NOMO-1 treated with dmso at 0.1 percent for 144 hours (cell line): ENCODE measurements at regions not wholly inside any gene's neighbourhood (a gene's known extent, or its start where the extent isn't known, plus 50 kb on each side); places are given as distances from the start of the nearest gene placed in this dataset.

Experiments used
- DNase-seq: peaks from one replicate; lab custom pipeline; 2025; ENCODE audit not compliant: unreplicated experiment; lab: John Stamatoyannopoulos, UW

DNA sequence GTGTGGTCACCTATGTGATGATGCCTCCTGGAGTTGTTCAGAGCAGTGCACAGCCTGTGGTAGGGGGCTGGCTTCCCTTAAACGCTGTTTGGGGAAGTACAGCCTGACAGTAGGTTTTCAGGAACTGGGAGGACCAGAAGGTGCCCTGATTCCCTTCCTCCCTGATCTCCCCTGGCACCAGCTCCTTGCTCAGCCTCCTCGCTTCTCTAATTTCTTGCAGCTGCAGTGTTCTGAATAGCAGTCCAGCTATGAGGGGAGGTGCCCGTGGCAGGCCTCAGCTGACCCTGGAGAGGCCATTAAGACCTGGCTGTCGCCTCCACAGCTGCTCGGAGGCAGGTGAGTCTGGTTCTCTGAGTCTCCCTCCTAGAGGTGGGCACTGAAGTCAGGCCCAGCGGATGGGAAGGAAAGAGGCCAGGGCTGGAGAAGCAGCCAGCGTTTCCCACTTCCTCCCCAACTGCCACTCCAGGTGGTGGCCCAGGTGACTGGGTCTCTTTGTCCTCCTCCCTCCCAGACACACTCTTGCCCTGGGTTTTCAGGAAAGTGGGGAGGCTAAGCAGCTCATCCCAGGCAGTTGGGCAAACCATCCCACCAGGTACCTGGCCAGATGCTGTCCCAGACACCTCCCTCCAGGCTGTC is 52.0 kb upstream of the RPL11 start:
- no peak for DNase-seq

DNA sequence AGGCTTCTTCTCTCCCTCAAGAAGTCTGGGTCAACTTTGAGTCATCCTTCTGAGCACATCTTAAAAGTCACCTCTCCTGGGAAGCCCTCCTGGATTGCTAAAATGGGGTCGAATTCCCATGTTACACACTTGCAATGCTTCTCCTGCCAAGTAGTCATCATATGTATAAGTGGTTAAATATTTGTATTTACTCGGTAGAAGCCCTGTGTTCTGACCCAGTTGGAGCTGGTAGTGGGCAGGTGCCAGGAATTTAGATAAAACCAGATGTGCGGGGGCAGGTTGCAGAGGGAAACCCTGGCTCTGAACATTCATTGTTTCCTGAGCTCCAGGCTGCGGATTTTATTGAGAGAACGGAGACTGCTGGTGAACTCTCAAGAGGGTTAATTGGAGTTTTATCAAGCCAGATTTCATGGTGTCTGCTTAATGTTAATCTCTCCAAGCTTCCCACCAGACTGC is 52.8 kb upstream of the RPL11 start:
- no peak for DNase-seq

DNA sequence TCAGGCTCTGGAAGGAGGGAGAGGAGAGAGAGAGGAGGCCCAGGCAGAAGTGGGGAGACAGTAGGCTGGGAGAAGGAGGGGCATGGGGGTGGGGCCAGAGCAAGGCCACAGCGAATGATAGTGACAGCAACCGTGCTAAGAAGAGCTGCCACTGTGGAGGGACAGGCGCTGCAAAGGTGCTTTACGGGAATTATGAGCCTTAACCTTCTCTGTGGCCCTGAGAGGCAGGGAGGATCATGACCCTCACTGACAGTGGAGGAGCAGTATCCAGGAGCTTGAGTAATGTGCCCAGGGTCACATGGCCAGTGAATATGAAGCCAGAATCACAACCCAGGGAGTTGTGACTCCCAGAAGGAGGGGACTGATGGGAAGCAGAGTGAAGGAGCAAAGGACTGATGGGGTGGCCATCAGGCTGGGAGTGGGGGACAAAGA is 53.4 kb upstream of the RPL11 start:
- DNase-seq = no peak

DNA sequence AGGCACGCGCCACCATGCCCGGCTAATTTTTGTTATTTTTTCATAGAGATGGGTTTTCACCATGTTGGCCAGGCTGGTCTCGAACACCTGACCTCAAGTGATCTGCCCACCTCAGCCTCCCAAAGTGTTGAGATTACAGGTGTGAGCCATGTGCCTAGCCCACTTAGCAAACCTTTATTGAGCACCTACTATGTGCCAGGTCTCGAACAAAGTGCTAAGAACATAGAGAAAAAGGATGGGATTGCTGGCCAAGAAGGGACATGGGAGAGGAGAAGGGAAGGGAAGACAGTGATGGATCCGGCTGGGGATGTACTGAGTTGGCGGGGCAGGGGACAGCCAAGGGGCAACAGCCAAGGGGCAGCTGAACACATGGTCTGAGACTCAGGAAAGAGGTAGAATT is 55.6 kb upstream of the RPL11 start:
- DNase-seq = no peak

DNA sequence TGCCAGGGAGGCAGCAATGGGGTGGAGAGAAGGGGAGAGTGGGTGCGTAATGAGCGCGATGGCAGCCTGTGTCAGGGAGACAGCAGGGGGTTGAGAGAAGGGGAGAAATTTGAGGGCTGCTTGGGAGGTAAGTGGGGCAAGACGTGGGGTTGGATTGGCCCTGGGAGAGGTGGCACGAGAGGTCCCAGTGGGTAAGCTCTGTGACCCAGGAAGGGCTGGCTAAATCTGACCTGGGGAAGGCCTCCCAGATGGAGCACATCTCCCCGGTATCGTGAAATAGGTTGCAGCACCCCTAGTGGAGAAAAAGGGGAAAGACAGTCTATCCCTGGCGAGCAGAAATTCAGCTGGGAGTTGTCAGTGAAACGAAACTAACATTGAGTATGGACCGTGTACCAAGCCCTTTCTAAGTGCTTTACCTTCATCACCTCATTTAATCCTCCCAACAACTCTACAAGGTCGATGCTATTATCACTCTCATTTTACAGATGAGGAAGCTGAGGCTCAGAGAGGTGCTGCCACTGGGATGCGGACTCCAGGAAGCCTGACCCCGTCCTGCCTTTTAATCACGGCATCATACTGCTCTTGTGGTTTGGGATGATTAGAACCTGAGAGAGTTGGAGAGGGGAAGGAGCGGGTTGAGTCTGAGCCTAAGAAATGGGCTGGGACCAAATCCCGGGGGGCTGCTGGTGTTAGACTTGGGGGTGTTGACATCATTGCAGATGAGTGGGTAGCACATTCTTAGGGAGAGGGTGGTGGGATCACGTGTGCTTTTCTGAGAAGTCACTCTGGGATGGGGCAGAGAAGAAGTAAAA is 56.6 kb upstream of the RPL11 start:
- peak; percentile 34 for DNase-seq

DNA sequence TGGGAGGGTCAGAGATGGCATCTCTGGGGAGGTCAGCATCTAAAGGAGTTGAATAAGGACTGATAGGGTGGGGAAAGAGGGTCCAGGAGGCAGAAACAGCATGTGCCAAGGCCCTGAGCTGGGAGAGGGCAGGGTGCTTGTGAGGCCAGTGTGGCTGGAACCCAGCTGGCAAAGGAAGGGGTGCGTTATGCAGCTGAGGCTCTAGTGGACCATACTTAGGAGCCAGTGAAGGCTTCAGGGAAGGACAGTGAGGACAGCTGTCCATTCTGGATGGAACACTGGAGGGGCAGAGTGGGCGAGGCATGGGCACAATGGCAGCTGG is 57.1 kb upstream of the RPL11 start:
- DNase-seq = no peak

DNA sequence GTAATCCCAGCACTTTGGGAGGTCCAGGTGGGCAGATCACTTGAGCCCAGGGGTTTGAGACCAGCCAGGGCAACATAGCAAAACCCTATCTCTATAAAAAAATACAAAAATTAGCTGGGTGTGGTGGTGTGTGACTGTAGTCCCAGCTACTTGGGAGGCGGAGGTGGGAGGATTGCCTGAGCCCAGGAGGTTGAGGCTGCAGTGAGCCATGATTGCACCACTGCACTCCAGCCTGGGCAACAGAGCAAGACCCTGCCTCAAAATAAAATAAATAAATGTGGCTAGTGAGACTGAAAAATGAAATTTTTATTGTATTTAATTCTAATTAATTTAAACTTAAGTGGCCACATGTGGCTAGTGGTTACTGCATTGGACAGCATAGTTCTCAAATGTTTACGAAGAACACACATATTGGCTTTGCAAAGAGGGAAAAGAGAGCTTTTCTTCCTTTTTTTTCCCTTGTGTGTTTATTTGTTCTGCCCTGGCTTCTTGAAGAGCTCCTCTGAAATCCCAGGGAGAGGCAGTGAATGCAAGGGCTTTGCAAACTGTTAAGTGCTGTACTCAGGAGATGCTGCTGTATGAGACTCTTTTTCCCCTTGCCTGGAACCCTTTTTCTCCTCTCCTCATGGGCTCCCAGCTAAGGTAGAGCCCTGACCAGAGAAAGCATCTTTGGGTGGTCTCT is 59.0 kb upstream of the RPL11 start:
- no peak for DNase-seq

DNA sequence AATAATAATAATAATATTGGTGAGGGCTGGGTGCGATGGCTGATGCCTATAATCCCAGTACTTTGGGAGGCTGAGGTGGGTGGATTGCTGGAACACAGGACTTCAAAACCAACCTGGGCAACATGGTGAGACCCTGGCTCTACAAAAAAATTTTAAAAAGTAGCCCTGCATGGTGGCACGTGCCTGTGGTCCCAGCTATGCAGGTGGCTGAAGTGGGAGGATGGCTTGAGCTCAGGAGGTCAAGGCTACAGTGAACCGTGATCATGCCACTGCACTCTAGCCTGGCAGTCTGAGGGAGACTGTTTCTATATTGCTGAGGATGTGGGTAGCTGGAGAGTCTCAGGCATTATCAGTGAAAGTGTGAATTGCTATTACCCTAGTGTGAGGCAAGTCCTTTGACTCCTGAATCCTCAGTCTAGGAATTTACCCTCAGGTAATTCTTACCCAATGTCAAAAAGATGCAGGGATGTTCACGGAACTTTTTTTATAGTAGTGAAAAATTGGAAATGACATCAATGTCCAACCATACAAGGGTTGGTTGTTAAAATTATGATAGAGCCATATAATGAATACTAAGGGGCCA is 61.8 kb upstream of the RPL11 start:
- DNase-seq = no peak

DNA sequence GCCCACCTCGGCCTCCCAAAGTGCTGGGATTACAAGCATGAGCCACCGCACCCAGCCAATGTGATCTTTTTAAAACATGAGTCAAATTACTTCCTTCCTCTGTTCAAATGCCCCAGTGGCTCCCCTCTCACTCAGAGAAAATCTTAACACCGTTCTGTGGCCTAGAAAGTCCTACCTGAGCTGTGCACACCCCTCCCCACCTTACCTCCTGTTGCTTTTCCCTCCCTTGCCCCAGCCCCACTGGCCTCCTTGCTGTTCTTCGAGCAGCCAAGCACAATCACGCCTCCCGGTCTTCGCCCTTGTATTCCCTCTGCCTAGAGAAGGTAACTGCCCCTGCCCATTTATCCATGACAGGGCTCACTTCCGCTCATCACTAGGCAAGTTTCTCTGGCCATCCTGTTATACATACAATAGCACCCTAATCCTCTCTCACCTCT is 62.6 kb upstream of the RPL11 start:
- no peak for DNase-seq

DNA sequence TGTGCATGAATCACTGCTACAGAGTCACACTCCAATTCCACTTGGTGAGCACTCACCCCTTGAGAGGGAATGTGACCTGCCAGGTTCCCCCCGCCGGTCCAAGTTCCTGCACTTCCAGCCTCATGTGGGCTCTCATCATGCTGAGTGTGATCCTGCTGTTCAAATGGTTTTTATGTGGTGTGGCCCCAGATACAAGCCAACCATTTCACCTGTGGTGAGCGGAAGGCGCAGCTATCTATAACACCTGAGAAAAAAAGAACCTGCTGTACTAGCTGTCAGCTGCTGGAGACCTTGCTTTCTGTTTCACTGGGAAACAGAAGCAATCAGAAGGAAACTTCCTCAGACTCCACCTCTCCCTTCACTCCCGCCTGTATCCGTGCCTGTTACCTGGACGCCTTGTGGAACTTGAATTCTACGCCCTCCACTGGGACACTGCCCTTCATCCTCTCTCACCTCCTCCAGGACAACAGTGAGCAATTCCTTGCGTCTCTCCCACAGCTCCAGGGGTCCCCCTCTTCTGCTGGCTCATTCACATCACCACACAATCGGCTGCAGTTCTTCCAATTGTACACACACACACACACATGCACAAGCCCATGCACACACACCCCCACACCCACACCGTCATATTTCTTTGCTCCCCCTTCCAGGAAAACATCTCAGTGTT is 64.4 kb upstream of the RPL11 start:
- no peak for DNase-seq

DNA sequence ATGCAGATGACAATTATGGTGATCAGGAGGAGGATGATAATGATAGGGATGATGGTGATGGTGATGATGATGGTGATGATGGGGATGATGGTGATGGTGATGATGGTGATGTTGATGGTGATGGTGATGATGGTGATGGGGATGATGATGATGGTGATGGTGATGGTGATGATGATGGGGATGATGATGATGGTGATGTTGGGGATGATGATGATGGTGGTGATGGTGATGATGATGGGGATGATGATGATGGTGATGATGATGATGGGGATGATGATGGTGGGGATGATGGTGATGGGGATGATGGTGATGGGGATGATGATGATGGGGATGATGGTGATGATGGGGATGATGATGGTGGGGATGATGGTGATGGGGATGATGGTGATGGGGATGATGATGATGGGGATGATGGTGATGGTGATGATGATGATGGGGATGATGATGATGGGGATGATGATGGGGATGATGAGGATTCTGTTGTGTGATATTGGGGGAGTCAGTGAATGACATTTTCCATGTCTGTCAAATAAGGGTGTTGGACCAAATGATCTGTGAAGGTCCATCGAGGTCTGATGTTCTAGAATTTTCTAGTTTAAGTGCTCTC is 65.6 kb upstream of the RPL11 start:
- no peak for DNase-seq

DNA sequence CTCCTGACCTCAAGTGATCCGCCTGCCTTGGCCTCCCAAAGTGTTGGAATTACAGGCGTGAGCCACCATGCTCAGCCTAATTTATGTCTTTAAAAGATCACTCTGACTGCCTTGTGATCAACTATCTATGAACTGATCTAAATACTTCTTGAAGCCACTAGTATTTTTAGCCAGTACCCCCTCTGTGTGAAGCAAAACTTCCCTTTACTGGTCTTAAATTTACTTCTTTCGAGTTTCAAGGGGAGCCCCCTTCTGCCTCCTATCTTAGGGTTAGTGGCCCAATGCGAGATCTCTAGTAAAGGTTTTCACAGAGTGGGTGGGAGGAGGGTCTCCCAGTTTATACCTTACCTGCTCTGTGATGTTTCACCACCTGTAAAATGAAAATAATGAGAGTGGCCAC is 66.1 kb upstream of the RPL11 start:
- DNase-seq = no peak

DNA sequence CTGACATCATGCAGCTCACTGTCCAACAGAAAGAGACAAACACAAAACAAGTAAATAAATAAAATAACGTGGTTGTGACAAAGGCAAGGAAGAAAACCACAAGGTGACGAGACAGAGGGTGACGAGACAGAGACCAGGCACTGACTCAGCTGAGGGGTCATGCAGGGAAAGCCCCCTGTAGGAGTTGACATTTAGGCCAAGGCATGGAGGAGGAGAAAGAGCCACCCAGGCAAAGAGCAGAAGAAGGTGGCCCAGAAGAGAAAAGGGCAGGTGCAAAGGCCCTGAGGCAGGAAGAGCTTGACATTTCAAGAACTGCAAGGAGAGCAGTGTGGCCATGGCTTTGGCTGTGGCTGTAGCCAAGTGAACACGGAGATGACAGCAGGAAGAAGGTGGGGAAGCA is 65.1 kb upstream of the ID3 start:
- no peak for DNase-seq

DNA sequence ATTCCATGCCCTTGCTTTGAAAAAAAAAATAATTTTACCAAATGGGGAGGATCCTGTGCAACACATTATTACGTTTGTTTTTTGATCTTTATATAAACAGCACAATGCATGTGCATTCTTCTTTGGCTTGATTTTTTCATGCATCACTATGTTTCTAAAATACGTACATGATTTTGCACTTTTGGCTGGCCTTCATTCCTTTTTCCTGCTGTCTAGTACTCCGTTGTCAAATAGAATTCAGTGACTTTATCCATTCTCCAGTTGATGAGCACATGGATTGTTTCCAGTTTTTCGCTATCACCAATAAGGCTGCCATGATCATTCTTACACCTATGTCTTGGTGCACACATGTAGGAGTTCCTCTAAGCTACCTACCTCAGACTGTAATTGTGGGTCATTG is 63.0 kb upstream of the ID3 start:
- no peak for DNase-seq

DNA sequence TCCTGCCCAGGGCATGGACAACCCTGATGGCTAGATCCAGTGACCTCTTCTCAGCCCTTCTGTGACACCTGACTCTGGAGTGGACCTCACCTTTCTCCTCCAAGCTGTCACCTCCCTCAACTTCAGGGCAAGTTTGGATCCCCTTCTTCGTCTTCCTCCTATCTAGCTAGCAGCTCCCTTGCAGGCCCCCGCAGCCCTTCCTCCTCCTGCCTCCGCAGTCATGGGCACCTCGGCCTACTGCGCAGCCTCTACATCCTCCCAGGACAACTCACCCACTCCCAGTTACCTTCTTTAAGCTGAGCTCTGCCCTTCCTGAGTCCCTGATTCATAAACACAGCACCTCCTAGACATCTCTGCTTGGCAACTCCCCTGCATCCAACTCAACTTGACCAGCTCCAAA is 61.3 kb upstream of the ID3 start:
- no peak for DNase-seq

DNA sequence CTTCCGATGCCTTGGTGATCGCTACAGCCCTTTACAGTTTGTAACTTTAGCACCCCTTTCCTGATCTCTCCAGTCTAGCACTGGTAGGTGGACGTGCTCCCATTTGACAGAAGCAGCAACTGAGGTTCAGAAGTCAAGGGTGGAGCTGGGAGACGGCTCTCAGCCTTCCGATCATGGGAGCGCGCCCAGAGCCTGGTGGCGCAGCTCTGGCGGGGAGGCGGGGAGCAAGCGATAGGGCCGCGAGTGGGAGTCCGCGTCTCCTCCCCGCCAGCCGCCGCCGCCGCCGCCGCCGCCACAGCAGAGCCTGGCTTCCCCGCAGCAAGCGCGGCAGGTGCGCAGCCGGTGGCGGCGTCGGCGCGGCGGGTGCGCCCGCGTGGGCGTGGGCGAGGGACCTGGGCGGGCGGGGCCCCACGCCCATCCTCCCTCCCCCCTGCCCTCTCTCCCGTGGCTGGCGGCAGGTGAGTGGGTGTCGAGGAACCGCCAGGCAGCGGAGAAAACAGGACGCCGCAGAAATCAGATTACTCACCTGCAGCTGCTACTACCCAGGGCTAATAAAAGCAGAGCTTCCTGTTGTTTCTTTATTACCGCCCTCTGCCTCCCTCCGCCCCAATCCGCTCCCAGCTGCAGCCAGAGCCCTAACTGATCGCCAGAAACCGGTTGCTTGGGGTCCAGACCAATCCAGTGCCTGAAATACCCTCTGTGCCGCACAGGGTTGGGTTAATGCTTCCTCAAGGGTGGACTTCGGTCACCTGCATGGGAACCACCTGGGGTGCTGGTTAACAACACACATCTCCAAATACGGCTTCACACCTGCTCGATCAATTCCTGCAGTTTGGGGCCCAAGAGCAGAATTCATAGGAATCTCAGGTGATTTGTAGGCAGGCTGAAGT is 60.2 kb upstream of the ID3 start:
- DNase-seq = no peak

DNA sequence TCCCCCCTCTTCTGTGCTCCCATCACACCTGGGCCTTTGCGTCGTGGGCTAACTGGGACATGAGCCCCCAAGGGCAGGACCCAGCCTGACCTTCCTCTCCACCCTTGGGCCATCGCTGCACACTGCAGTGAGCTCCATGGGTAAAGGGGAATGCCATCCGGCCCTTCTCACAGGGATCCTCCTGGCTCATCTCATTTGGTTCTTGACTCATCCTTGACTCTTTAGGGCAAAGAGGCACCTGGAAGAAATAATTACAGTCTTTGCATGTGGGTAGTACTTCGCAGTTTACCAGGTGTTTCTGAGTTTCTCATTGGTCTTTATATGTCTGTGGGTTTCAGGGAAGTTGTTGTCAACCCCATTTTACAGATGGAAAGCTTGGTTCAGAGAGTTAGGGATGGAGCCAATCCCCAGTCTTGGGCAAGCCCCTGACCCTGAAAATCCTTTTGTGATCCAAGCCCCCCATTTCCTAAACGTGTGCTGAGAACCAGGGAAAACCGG is 59.3 kb upstream of the ID3 start:
- no peak for DNase-seq

DNA sequence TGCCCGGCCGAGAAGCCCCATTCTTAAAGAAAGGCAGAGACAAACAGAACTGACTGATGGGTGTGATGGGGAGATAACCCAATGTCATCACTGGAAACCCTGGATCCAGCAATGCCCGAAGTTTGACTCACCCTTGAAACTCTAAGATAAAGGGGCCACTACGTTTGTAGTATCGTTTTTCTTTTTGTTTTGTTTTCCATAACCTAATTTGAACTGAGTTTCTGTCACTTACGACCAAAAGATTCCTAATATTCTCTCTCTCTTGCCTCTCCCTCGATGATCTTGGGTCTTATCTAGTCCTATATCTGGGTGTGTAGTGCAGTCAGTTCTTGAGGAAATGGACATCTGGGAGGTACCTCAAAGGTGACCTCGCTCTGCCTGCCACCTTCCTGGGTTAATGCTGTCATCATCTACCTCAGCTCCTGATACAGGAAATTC is 57.8 kb upstream of the ID3 start:
- no peak for DNase-seq

DNA sequence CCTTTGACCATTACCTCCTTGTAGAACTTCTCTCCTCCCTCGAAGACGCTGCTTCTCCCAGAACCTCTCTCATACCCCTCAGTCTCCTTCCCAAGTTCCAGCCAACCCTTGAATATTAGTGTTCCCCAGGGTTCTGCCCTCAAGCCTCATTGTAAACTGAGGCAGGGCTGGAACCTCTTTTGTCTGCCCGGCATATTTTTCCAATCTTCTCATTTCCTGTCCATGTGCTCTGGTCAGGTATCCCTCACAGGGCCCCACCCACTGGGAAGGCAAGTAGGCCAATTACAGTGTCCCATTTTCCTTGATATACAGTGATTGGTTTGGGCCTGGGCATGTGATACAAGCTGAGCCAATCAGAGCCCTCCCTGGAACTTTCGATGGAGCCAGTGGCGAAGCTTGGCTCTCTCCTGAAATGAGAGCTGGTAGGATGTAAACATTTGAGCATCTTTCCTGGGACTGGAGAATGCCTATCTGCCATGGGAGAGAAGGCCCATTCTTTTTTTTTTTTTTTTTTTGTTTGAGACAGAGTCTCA is 57.1 kb upstream of the ID3 start:
- DNase-seq = no peak
